ENCODE measurements at regions not wholly inside any gene's neighbourhood (a gene's known extent, or its start where the extent isn't known, plus 50 kb on each side); places are given as distances from the start of the nearest gene placed in this dataset.

DNA sequence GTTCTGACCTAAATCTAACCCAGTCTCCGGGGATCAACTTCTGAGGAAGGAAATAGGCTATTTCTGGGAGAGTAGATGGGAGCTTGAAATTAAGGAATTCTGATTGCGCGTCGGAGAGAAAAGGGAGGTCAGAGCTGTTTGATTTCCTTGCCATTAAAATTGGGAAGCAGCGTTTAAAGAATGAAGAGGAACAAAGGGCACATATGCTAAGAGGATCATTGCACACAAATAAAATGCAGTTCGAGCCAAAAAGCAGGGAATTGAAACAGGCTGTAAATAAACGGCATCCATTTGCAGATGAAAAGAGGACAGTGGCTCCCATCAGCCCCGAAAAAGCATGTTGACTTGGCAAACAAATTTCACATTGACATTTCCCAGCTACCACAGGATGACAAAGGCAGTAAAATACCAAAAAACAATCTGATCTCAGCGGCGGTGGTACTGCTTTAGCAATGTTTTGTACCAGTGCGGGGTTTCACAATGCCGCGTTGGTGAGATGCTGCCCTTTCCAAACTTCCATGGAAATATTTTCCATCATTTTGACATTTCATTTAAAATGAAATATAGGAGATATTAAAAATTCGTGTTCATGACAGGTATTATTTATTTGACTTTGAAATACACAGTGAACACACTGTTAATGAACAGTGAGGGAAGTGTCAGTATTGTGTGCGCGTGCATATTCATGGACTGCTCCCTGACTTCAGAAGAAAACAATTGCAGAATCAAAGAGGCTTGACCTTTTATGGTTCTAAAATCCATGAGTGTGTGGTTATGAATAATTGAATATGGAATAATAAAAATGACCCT is 108.8 kb downstream of the SQOR start:
- TF ChIP-seq, protein P1, sequence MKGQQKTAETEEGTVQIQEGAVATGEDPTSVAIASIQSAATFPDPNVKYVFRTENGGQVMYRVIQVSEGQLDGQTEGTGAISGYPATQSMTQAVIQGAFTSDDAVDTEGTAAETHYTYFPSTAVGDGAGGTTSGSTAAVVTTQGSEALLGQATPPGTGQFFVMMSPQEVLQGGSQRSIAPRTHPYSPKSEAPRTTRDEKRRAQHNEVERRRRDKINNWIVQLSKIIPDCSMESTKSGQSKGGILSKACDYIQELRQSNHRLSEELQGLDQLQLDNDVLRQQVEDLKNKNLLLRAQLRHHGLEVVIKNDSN (IDR thresholded peaks at IDR 0.05): no peak
- TF ChIP-seq TAF1 (IDR thresholded peaks at IDR 0.05; ENCODE audit: low read depth): no peak
- TF ChIP-seq FOXM1 (IDR thresholded peaks at IDR 0.05; ENCODE audit: borderline replicate concordance, low read depth): no peak

DNA sequence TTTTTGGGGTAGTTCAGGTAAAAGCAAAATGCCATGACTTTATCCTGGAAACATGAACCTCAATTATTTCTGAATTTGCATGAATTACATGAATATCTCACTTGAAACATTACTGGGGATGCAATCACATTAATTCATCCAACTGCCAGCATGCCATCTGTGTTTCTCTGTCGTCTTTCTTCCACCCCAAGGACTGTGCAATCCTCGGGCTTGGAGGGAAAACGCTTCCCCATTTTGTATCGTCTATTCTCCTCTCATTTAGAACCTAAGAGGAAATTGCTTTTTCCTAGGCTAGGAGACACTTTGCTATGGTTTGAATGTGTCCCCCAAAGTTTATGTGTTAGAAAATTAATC is 109.4 kb downstream of the SQOR start:
- TF ChIP-seq, protein P2, sequence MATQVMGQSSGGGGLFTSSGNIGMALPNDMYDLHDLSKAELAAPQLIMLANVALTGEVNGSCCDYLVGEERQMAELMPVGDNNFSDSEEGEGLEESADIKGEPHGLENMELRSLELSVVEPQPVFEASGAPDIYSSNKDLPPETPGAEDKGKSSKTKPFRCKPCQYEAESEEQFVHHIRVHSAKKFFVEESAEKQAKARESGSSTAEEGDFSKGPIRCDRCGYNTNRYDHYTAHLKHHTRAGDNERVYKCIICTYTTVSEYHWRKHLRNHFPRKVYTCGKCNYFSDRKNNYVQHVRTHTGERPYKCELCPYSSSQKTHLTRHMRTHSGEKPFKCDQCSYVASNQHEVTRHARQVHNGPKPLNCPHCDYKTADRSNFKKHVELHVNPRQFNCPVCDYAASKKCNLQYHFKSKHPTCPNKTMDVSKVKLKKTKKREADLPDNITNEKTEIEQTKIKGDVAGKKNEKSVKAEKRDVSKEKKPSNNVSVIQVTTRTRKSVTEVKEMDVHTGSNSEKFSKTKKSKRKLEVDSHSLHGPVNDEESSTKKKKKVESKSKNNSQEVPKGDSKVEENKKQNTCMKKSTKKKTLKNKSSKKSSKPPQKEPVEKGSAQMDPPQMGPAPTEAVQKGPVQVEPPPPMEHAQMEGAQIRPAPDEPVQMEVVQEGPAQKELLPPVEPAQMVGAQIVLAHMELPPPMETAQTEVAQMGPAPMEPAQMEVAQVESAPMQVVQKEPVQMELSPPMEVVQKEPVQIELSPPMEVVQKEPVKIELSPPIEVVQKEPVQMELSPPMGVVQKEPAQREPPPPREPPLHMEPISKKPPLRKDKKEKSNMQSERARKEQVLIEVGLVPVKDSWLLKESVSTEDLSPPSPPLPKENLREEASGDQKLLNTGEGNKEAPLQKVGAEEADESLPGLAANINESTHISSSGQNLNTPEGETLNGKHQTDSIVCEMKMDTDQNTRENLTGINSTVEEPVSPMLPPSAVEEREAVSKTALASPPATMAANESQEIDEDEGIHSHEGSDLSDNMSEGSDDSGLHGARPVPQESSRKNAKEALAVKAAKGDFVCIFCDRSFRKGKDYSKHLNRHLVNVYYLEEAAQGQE (IDR thresholded peaks at IDR 0.05; ENCODE audit: low read depth): no peak
- TF ChIP-seq FOXM1 (IDR thresholded peaks at IDR 0.05; ENCODE audit: borderline replicate concordance, low read depth) (no peak), EP300 (IDR thresholded peaks at IDR 0.05; ENCODE audit: borderline replicate concordance) (no peak), TCF12 (IDR thresholded peaks at IDR 0.05; ENCODE audit: low read depth) (no peak), YY1 (IDR thresholded peaks at IDR 0.05; ENCODE audit: low read depth) (no peak), EGR1 (IDR thresholded peaks at IDR 0.05) (no peak), CREB1 (IDR thresholded peaks at IDR 0.05; ENCODE audit: low read depth) (no peak), TEAD4 (IDR thresholded peaks at IDR 0.05) (no peak), ZBTB7A (IDR thresholded peaks at IDR 0.05; ENCODE audit: low read depth) (no peak), TAF1 (IDR thresholded peaks at IDR 0.05; ENCODE audit: low read depth) (no peak), RAD21 (IDR thresholded peaks at IDR 0.05; ENCODE audit: low read depth) (no peak), NFIC (IDR thresholded peaks at IDR 0.05) (no peak), CEBPB (IDR thresholded peaks at IDR 0.05) (no peak)
- TF ChIP-seq, protein P1 (IDR thresholded peaks at IDR 0.05): no peak
- TF ChIP-seq, protein P3, sequence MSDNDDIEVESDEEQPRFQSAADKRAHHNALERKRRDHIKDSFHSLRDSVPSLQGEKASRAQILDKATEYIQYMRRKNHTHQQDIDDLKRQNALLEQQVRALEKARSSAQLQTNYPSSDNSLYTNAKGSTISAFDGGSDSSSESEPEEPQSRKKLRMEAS (IDR thresholded peaks at IDR 0.05): no peak

DNA sequence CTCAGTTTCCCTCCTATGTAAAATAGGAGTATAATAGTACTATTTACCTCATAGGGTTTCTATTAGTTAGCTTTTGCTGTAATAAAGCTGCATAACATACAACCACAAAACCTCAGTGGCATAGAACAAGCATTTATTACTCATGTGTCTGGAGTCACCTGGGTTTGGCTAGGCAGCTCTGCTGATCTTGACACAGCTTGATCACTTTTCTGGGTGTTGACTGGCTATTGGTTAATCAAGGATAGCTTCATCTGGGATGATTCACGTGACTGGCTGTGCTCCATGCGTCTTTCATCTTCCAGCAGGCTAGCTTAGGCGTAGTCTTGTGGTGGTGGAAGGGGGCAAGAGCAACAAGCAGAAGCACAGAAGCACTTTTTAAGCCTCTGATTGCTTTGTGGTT is 112.6 kb downstream of the SQOR start:
- TF ChIP-seq, protein P3 (IDR thresholded peaks at IDR 0.05): no peak
- TF ChIP-seq, protein P1 (IDR thresholded peaks at IDR 0.05): no peak
- TF ChIP-seq EGR1 (IDR thresholded peaks at IDR 0.05): no peak
- TF ChIP-seq ZBTB7A (IDR thresholded peaks at IDR 0.05; ENCODE audit: low read depth): no peak

DNA sequence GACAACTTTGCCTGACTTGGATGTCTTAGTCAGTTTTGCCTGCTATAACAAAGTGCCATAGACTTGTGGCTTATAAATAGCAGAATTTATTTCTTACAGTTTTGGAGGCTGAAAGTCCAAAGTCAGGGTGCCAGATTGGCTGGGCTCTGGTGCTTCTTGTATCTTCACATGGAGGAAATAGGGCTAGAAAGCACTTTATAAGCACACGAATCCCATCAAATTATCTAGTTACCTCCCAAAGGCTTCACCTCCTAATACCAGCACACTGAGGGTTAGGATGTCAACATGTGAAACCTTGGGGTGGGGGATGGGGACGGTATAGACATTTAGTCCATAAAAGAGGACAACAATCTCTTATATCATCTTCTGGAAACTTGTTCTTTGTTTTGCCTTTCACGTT is 116.8 kb downstream of the SQOR start:
- TF ChIP-seq FOXM1 (IDR thresholded peaks at IDR 0.05; ENCODE audit: borderline replicate concordance, low read depth) (no peak), CREB1 (IDR thresholded peaks at IDR 0.05; ENCODE audit: low read depth) (no peak), TAF1 (IDR thresholded peaks at IDR 0.05; ENCODE audit: low read depth) (no peak), NFIC (IDR thresholded peaks at IDR 0.05) (no peak)

DNA sequence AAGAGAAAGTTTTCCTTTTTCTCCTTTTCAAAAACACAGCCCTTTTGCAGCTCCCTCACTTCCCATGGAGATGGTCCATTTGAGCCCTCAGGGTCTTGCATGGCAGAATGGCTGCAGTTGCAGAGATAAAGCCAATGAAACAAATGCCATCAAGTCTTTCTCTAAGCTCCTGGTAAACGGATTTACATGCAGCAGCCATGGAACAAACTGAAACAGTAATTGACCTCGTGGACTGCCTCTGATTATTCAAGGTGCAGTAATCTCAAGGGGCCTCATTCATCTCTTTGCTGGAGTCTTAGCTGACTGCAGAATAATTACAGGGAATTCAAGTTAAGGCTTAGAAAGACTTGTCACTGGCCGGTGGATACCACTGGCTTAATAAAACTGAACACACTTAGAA is 125.1 kb downstream of the SQOR start:
- TF ChIP-seq, protein P3 (IDR thresholded peaks at IDR 0.05): no peak
- TF ChIP-seq TCF12 (IDR thresholded peaks at IDR 0.05; ENCODE audit: low read depth) (no peak), RAD21 (IDR thresholded peaks at IDR 0.05; ENCODE audit: low read depth) (no peak), FOXM1 (IDR thresholded peaks at IDR 0.05; ENCODE audit: borderline replicate concordance, low read depth) (no peak), EGR1 (IDR thresholded peaks at IDR 0.05) (no peak), ZBTB7A (IDR thresholded peaks at IDR 0.05; ENCODE audit: low read depth) (no peak), CEBPB (IDR thresholded peaks at IDR 0.05) (no peak), TEAD4 (IDR thresholded peaks at IDR 0.05) (no peak), YY1 (IDR thresholded peaks at IDR 0.05; ENCODE audit: low read depth) (no peak)
- TF ChIP-seq, protein P1 (IDR thresholded peaks at IDR 0.05): no peak
- TF ChIP-seq, protein P2 (IDR thresholded peaks at IDR 0.05; ENCODE audit: low read depth): no peak
